ENCODE measurements at regions not wholly inside any gene's neighbourhood (a gene's known extent, or its start where the extent isn't known, plus 50 kb on each side); places are given as distances from the start of the nearest gene placed in this dataset.
"Not testable (repeated sequence)": the region's sequence is repeated elsewhere in the genome, so short reads cannot be mapped to it uniquely, and the experiment has no call there.

- no peak for DNase-seq
- H3K36me3 Mint-ChIP-seq (ENCODE audit: low read depth) = no peaks in the 10 kb centered on the region
- peaks cover 62% of the 10 kb centered on the region for H3K9me3 Mint-ChIP-seq
- H3K27ac Mint-ChIP-seq = no peak overlapping the region
- no peak overlapping the region for H3K4me3 Mint-ChIP-seq
- TF ChIP-seq CTCF (IDR thresholded peaks at IDR 0.05) = no peak
- peaks cover 3% of the 10 kb centered on the region for H3K27me3 Mint-ChIP-seq (ENCODE audit: low read depth, poor library complexity)
- H3K4me1 Mint-ChIP-seq = no peaks in the 10 kb centered on the region
Measured at GRCh38 chrX:45992402-45993123, 552.7 kb downstream of the ZNF674 start.

GRCh38 chrX:45986971-45987370, 558.2 kb downstream of the ZNF674 start:
- no peak for TF ChIP-seq CTCF (IDR thresholded peaks at IDR 0.05)
- Mint-ChIP-seq H3K9me3 (peaks cover 43% of the 10 kb centered on the region), H3K27ac (no peak overlapping the region), H3K36me3 (ENCODE audit: low read depth) (no peaks in the 10 kb centered on the region), H3K4me1 (no peaks in the 10 kb centered on the region), H3K27me3 (ENCODE audit: low read depth, poor library complexity) (peaks cover 3% of the 10 kb centered on the region), H3K4me3 (no peak overlapping the region)
- DNase-seq = no peak

GRCh38 chrX:45986081-45986480, 559.1 kb downstream of the ZNF674 start:
- H3K27me3 Mint-ChIP-seq (ENCODE audit: low read depth, poor library complexity) = peaks cover 3% of the 10 kb centered on the region
- DNase-seq = no peak
- H3K4me3 Mint-ChIP-seq = no peak overlapping the region
- no peak overlapping the region for H3K27ac Mint-ChIP-seq
- H3K9me3 Mint-ChIP-seq = peaks cover 41% of the 10 kb centered on the region
- H3K36me3 Mint-ChIP-seq (ENCODE audit: low read depth) = no peaks in the 10 kb centered on the region
- H3K4me1 Mint-ChIP-seq = no peaks in the 10 kb centered on the region
- no peak for TF ChIP-seq CTCF (IDR thresholded peaks at IDR 0.05)

GRCh38 chrX:45982958-45983727, 562.1 kb downstream of the ZNF674 start:
- H3K27ac Mint-ChIP-seq; H3K27me3 Mint-ChIP-seq (ENCODE audit: low read depth, poor library complexity); H3K4me1 Mint-ChIP-seq; H3K4me3 Mint-ChIP-seq; DNase-seq; H3K36me3 Mint-ChIP-seq (ENCODE audit: low read depth): not testable (repeated sequence)
- peaks cover 35% of the 10 kb centered on the region for H3K9me3 Mint-ChIP-seq

- DNase-seq = no peak
- H3K9me3 Mint-ChIP-seq = peaks cover 50% of the 10 kb centered on the region
- no peak for TF ChIP-seq CTCF (IDR thresholded peaks at IDR 0.05)
- peaks cover 5% of the 10 kb centered on the region for H3K4me1 Mint-ChIP-seq
- H3K36me3 Mint-ChIP-seq (ENCODE audit: low read depth) = no peaks in the 10 kb centered on the region
- H3K4me3 Mint-ChIP-seq = no peak overlapping the region
- no peak overlapping the region for H3K27ac Mint-ChIP-seq
- H3K27me3 Mint-ChIP-seq (ENCODE audit: low read depth, poor library complexity) = no peaks in the 10 kb centered on the region
Measured at GRCh38 chrX:45980726-45981125, 564.5 kb downstream of the ZNF674 start.

- no peak overlapping the region for H3K4me3 Mint-ChIP-seq
- no peaks in the 10 kb centered on the region for H3K36me3 Mint-ChIP-seq (ENCODE audit: low read depth)
- no peaks in the 10 kb centered on the region for H3K27me3 Mint-ChIP-seq (ENCODE audit: low read depth, poor library complexity)
- no peak for TF ChIP-seq CTCF (IDR thresholded peaks at IDR 0.05)
- no peak overlapping the region for H3K27ac Mint-ChIP-seq
- H3K9me3 Mint-ChIP-seq = peaks cover 54% of the 10 kb centered on the region
- peaks cover 5% of the 10 kb centered on the region for H3K4me1 Mint-ChIP-seq
- no peak for DNase-seq
Measured at GRCh38 chrX:45975633-45976032, 569.6 kb downstream of the ZNF674 start.
